Loucy (cell line): ENCODE measurements at regions not wholly inside any gene's neighbourhood (a gene's known extent, or its start where the extent isn't known, plus 50 kb on each side); places are given as distances from the start of the nearest gene placed in this dataset.

Experiments
- CTCF ChIP-seq: fragments of 200-600 bp; sonication (generic); conservative IDR thresholded peaks from 2 replicates; pipeline ENCODE4 v1.5.1; 2014; ENCODE audit warnings: mild to moderate bottlenecking, antibody characterized with exemption, low read length
- EZH2phosphoT487 ChIP-seq: fragments of 200-600 bp; IDR thresholded peaks from 2 replicates; pipeline ENCODE4 v1.6.1; 2018; ENCODE audit warnings: antibody characterized with exemption, mild to moderate bottlenecking, moderate library complexity, borderline replicate concordance

GRCh38 chr7:42406358-42406757, 169.3 kb upstream of the GLI3 start:
- no peak for TF ChIP-seq CTCF
- TF ChIP-seq EZH2phosphoT487, result no peak
